GM21381 (cell line): ENCODE measurements at regions not wholly inside any gene's neighbourhood (a gene's known extent, or its start where the extent isn't known, plus 50 kb on each side); places are given as distances from the start of the nearest gene placed in this dataset.

Source experiments
- ATAC-seq: cut with Tn5 transposase; IDR thresholded peaks from one replicate; pipeline ENCODE4 v1.9.1; 2021; ENCODE audit warnings: mild to moderate bottlenecking, moderate library complexity; ENCODE audit not compliant: unreplicated experiment

DNA sequence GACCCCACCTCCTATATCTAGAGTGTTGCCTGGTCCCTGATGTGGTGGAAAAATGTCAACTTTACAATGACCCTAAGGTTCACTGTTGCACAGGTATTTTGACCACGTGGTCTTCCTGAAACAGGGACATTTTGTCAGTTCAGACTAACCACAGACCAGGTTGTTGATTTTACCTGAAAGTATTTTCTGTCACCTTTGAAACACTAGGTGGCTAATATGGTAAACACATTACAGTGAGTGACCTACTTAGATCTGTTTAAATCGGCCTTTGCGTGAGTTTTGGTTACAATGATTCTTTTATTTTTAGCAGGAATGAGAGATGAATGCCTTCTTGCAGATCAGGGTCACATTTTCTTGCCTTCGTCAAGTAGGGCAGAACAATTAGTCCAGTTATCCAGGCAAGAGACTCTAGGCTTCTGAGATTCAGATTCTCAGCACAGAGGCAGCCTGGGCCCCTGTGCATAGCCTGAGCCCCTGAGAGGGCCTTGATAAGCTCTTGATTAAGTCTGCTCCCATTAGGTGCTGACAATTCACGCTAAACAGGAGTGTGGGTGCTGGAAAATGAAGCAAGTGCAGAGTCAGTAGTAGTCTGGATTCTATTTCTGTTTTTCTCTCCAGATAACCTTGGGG lies 226.2 kb downstream of the KCNS3 start:
- no peak for ATAC-seq

DNA sequence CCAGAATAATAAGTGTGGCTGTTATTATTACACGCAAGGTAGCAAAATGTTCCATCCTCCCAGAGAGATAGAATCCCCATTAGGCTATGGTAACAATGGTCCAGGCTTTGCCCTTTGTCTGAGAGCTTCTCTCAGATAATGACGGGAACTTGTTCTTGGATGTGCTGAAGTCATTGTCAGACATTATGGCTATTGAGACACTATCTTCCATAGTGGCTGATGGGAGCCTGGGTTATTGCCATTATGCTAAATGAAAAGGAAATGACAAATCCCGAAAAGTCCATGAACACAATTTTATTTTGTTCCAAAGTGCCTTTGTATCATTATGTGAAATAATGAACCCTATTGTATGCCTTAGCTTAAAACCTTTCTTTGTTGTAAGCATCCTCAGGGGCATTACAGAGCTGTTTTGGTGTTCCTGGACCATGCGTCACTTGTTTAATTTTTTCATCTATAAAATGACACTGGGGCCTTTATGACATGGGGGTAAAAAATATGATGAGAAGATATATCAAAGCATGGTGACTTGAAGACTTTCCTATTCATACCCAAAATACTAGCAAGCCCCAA lies 218.5 kb downstream of the KCNS3 start:
- ATAC-seq = no peak

DNA sequence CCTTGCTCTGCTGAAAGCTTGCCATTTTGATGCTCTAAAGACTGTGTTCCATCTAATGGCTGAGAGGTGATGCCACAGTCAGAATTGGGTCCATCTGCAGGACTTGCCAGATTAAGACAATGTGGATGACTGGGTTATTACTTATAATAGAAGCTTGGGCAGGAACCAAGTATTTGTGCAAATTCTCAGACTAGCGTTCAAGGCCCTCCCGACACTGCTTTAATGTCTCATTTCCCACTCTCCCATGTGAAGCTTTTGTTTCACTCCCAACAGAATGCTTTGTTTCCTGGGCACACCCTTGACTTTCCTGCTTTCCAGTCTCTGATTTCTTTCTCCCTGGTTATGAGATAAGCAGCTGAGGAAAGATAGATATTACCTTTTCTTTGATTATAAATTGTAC lies 215.8 kb downstream of the KCNS3 start:
- ATAC-seq = no peak

DNA sequence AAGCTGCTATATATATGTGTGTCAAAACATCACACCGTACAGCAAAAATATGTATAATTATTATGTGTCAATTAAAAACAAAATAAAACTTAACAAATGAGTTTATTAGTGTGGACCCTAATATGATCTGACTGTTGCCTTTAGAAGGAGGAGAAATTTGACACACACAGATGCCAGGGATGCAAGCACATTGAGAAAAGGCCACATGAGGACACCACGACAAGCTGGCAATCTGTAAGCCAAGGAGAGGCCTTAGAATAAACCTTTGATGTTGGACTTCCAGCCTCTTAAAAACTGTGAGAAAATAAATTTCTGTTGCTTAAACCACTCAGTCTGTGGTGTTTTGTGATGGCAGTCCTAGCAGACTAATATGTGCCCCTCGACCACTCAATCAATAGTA lies 214.7 kb downstream of the KCNS3 start:
- no peak for ATAC-seq

DNA sequence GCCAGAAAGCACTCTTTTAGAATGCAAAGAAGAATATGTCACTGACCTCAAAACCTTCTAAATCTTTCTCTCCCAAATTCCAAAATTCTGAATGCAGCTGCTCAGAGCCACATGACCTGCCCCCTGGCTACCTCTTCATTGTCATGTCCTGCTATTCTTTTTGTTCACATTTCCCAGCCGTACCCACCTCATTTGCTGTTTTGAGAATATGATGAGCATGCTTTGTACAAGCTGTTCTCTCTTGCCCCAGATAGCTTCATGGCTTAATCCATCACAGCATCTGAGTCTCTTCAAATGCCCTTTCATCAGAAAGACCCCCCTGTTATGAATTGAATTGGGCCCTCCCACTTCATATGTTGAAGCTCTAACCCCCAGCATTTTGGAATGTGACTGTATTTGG lies 214.3 kb downstream of the KCNS3 start:
- no peak for ATAC-seq

DNA sequence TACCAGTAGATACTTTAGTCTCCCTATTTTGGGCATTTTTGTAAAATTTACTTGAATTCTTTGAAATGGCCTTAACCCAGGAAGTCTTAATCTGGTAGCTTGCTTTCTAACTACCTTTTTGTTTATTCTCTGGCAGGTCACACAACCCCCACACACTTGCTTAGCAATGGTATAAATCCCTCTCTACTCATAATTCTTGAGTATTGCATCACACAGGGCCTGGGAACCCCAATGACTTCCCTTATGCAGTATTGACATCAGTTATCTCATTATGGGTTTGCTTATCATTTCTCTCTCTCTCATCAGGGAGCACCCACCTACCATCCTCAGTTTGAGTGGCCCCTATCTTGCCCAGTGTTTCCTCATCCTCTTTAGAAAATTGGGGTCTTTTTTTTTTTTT lies 207.1 kb downstream of the KCNS3 start:
- no peak for ATAC-seq

DNA sequence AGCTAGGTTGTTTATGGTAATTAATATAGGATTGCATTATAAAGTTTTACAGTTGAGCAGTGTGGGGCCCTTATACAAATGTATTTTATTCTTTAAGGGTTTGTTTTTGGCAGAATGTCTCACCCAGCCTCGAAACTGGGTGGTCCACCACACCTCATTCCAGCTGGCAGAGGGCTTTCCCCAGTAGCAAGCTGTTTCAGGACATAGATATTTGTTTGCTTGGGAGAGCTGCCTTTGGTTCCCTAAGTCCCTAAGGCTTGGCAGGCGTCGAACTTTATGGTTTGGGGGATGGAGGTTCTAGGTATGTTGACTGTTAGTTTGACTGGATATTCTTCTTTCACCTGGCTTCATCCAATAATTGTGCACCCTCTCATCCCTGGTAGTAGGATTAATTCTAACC lies 205.9 kb downstream of the KCNS3 start:
- ATAC-seq = no peak

DNA sequence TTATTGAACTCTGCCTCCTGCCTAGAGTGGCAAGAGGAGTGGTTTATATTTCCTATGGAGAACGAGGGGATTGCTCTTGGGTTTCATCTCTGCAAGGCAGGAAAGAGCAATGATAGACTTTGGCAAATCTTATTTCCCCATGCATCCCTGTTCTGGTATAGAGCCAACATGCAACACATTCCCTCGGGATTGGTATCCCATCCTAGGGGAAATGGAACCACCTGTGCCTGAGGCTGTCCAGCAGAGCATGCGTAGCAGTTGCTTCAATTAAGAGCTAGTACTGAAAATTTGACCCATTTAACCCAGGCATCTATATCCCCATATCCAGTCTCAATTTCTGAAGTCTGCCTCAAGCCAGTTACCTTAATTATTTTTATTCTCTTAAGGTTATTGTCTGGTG lies 205.3 kb downstream of the KCNS3 start:
- ATAC-seq = no peak

DNA sequence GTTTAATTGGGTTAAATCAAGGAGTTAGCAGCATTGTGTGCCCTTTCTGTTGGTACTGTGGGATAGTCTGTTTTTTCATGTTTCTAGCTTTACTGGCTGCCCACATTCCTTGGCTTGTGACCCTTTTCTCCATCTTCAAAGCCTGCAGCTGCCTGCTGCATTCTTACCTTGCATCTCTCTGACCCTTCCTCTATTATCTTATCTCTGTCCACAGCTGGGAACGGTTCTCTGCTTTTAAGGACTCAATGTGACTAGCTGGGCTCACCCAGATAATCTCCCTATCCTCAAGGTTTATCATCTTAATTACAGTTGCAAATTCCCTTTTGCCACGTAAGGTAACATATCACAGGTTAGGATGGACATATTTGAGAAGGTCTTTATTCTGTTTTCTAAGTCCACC lies 199.7 kb downstream of the KCNS3 start:
- ATAC-seq = no peak

DNA sequence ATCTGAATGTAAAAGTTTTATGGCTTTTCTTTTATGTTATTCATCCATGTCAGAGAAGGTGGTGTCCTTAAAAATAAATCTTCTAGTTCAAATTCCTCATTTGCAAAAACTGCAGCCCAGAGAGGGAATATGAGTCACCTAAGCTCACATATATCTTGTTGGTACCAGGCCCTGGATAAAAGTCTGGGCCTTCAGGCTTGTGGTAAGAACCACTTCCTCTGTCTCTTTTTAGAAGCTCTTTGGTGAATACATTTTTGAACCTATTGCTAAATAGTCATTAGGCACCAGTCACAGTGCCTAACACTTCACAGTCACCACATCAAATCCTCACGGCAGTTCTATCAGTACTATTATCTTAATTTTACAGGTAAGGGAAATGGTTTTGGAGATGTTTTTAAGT lies 199.2 kb downstream of the KCNS3 start:
- ATAC-seq = no peak

DNA sequence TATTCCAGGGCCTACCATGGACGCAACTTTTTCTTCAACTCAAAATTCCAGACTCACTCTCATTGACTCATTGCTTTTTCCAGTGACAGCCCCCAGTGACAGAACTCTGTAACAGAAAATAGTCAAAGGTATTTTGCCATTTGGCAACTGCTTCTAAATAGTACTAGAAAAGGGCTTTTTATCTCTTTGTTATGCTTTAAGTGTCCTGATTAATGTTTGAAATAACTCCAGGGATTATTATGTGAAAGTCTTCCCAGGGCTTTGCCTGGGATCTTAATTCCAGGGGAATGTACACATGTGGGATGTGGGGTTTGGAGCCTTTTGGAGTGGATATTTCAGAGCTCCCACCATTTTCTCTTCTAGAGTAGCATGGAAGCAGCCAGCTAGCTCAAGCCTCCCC lies 198.8 kb downstream of the KCNS3 start:
- ATAC-seq = no peak

DNA sequence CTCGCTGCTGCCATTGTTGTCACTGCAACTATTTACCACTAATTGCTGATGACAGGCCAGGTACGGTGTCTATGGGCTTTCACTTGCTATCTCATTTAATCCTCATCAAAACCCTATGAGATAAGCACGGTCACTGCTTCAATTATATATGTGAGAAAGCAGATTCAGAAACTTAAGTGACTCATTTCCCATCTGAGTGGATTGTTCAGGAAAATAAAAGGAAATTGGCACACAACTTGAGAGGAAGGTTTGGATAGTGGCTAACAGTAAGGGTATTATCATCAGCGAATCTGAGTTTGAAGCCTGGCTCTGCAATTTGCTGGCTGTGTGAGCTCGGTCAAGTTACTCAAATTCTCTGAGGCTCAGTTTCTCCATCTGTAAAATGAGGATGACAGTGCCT lies 196.0 kb downstream of the KCNS3 start:
- ATAC-seq = no peak

DNA sequence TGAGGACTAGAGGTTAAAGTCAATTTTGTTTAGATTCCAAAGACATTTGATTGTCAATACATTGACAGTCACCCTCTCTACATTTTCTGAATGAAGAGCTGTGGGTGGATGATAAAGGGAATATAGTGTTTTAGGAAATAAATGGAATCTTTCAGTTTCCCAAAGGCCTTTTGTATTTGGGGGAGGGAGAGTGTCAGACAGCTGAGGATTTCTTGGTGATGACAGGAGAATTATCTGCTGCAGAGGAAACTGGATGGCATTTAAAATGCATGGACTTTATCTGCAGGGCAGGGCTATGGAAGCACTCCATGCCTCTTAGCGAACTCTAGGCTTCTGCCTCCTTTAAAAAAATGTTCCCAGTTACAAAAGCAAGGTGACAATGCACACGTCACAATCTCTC lies 195.1 kb downstream of the KCNS3 start:
- no peak for ATAC-seq

DNA sequence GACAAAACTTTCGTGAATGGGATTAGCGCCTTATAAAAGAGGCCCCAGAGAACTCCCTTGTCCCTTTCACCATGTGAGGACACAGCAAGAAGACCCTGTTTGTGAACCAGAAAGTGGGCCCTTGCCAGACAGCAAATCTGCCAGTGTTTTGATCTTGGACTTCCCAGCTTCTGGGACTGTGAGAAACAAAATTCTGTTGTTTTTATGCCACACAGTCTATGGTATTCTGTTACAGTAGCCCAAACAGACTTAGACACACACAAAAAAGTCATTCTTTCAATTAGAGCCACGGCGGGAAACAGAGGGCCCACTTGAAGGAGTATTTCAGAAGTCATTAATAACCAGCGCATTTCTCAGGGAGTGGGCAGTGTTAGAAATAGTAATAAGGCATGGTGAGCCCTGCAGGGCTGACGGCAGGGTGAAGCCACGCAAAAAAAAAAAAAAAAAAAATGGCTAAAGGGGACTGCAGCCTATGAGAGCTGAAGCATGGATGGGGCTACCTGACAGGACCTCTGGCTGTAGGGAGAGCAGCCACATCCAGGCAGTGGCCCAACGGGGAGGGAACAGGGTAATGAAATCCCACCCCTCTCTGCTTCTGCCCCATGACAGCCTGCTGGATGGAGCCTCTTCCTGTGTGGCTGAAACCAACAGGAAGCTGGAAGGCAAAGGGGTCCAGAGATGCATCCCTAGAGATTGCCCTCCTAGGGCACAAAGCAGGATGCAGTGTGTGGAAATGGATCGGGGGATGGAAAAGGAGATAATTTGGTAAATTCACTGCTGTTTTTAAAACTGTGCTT lies 189.3 kb downstream of the KCNS3 start:
- no peak for ATAC-seq

DNA sequence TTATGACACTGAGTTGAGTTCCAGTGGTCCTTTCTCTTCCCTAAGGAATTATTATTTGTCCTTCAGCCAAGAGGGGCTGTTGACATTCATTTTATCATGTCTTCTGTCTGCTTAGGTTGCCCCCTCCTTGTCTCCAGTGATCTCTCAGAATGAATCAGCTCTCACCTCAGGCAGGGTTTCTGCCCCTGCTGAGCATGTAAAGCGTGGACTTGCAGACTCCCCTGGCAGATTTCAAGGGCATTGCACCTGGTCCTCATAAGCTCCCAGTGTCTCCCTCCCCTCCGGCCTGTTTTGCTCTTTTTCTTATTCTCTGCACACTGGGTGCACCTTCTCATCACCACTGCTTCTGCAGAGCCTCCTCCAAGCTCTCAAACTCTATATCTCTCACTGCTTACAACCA lies 188.4 kb downstream of the KCNS3 start:
- ATAC-seq = no peak

DNA sequence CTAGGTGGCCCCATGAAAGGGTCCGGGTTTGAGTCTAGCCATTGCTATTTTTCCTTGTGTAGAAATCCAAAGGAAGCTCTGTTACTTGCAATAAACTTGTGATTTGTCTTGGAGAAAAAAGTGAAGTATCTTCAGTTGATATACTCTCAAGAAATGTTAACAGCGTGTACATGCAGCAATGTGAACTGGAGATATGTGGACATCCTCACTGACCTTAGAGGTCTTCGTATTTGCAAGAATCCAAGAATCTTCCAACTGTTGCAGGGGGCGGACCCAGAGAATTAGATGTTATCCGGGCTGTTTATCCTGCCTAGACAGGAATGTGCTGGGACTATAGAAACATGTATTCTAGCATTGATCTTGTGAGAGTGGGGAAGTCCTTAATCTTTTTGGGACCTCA lies 187.6 kb downstream of the KCNS3 start:
- no peak for ATAC-seq

DNA sequence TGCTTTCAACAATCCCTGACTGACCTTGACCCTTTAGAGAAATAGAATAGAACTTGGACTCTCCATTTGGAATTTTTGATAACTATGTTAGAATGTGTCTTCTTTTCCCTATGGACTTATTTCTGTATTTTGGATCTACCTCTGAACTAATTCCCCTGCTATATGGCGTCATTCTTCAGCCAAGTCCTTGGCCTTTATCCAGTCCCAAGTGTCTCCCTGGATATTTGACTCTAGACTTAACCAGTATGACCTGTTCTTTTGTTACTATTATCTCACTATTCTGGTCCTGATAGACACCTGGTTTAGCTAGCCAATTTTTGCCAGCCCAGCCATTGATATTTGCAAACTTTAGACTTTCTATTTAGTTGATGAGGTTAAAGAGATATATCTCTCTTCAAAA lies 186.8 kb downstream of the KCNS3 start:
- ATAC-seq = no peak

DNA sequence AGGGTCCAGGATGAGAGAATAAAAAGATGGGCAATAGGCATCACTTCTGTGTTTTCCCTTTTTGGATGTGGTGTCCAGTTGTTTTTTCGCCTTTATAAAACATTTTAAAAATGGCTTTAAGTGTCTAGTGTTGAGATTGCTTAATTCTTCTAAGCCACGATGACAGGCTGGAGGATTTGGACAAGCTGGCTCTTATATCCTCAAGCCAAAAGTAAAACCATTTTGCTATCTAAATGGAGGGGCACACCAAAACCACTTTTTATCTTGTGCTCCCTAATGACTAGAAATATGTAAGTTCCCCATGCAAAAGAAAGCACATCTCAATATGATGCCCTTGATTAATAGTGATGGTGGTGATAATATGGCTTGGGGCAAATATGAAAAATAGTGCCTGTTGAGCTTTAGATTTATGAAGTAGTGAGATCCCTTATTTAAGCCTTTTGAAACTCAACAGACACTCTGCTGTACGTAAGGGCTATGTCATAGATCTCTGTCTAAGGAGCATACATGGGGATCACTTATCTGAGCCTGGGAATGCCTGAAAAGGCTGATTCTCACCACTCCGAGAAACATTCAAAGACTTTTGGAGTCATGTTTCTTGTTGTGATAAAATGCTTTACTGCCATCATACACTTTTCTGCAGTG lies 185.5 kb downstream of the KCNS3 start:
- no peak for ATAC-seq

DNA sequence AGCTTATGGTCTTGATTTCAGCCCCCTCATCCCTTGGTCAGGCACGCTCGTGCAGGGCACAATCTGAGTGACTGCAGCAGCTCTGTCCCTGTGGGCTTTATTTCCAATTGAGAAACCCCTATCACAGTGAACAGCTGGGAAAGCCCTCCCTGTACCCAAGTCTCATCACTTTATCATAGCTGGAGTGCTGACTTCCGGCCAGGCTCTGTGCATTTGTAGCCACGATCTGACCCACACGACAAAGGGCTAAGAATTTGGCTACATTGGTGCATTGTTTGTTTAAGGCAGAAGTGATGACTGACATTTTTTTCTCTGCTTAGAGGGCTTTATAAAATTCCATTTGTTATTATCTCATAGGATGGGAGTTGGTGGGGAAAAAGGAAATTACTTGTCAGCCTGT lies 184.4 kb downstream of the KCNS3 start:
- ATAC-seq = no peak

DNA sequence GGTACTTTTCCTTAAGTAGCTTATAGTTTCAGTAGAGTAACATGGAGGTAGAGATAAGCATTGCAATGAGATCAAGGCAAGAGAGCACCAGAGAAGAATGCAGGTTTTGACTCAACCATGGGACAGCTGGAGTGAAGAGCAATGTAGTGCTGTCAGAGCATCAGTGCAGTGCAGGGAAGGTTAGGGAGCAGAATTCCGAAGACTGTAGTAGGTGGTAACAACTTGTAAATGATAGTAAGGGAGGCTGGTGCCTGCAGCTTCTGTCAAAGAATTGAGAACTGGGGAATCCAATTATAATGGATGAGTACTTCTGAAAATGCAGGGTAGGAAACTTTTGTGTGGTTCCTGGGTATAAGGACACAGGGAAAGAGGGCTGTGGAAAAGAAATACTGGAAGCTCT lies 183.2 kb downstream of the KCNS3 start:
- ATAC-seq = no peak

DNA sequence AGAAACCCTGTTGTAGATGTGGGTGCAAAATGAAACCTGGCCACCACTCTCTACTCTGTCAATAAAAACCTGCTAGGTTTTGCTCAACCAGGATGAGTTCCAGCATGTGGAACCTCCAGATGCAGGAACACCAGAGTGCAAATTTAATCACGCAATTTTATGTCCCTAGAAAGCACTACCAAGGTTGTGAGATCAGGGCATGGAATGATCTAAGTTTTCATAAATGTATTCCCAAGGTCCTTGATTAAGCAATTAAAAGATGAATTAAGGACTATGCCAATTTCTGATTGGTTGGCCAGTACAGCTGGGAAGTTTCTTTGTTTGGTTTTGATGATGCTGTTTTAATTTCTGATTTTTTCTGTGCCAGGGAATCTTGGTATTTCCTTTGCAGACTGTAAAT lies 179.2 kb downstream of the KCNS3 start:
- ATAC-seq = no peak

DNA sequence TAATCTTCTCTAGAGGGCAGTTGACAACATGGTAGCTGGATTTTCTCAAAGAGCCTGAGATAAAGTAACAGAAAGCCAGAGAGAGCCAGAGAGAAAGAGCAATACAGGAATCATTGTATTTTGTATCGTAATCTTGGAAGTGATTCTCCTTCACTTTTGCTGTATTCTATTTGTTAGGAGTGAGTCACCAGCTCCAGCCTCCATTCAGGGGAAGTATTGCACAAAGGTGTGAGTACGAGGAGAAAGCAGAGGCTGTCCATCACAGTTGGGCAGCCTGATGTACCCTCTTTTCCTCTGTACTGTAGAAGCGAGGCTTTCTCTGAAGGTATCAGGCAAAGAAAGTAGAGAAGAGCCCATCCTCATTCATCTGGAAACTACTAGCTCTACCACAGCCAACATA lies 176.8 kb downstream of the KCNS3 start:
- no peak for ATAC-seq
